Peyer's patch (tissue), 4 donors: ENCODE measurements at regions not wholly inside any gene's neighbourhood (a gene's known extent, or its start where the extent isn't known, plus 50 kb on each side); places are given as distances from the start of the nearest gene placed in this dataset.

Experiments used
- POLR2A ChIP-seq, 2 donors: fragments of 450-650 bp; IDR thresholded peaks; one replicate each; pipeline ENCODE4 v1.5.1; 2017; ENCODE audit warnings: antibody characterized with exemption in 2 of 2, mild to moderate bottlenecking in 2 of 2, moderate library complexity in 2 of 2
- TF ChIP-seq, protein P1 (sequence below), 6 experiments: fragments of 450-650 bp in 4 of 6; fragments of 200-600 bp in 2 of 6; sonication (generic) in 1 of 6; IDR thresholded peaks; one replicate each; pipeline ENCODE4 v1.5.1; 2017 to 2019; ENCODE audit warnings: antibody characterized with exemption in 6 of 6, mild to moderate bottlenecking in 3 of 6, moderate library complexity in 1 of 6

- TF ChIP-seq, protein P1, sequence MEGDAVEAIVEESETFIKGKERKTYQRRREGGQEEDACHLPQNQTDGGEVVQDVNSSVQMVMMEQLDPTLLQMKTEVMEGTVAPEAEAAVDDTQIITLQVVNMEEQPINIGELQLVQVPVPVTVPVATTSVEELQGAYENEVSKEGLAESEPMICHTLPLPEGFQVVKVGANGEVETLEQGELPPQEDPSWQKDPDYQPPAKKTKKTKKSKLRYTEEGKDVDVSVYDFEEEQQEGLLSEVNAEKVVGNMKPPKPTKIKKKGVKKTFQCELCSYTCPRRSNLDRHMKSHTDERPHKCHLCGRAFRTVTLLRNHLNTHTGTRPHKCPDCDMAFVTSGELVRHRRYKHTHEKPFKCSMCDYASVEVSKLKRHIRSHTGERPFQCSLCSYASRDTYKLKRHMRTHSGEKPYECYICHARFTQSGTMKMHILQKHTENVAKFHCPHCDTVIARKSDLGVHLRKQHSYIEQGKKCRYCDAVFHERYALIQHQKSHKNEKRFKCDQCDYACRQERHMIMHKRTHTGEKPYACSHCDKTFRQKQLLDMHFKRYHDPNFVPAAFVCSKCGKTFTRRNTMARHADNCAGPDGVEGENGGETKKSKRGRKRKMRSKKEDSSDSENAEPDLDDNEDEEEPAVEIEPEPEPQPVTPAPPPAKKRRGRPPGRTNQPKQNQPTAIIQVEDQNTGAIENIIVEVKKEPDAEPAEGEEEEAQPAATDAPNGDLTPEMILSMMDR (IDR thresholded peaks at IDR 0.05) = no peak
- TF ChIP-seq POLR2A (IDR thresholded peaks at IDR 0.05) = no peak
Measured at GRCh38 chr6:85010865-85011264, 246.5 kb upstream of the TBX18 start.
